GM13977 (cell line): ENCODE measurements at regions not wholly inside any gene's neighbourhood (a gene's known extent, or its start where the extent isn't known, plus 50 kb on each side); places are given as distances from the start of the nearest gene placed in this dataset.

Source experiments
- DNase-seq: peaks from one replicate; pipeline ENCODE4 v3.0.0; 2012; ENCODE audit warnings: low spot score
- CTCF ChIP-seq: IDR thresholded peaks from 2 replicates; pipeline ENCODE4 v1.5.1; 2012; ENCODE audit warnings: mild to moderate bottlenecking, control low read depth; ENCODE audit not compliant: insufficient read depth; ENCODE audit errors: extremely low read depth, missing control alignments
- in situ Hi-C: fragments of 300-500 bp; cut with MboI; formaldehyde crosslinking; loops from one replicate; pipeline ENCODE4 v1.12.0; 2022; ENCODE audit warnings: low sequenced_read_pairs, low pct_unique_long_range_greater_than_20kb, mixed read lengths, inconsistent platforms; ENCODE audit not compliant: unreplicated experiment

- no peak for TF ChIP-seq CTCF
- in situ Hi-C loops: no loop called here
- DNase-seq: no peak
Observed at GRCh38 chr13:111967572-111968201, 99.3 kb upstream of the SOX1 start.

- no peak for TF ChIP-seq CTCF
- in situ Hi-C loops: no loop called here
- DNase-seq: no peak
Observed at GRCh38 chr13:111968336-111969010, 98.5 kb upstream of the SOX1 start.

GRCh38 chr13:111969551-111970135 is 97.3 kb upstream of the SOX1 start:
- in situ Hi-C loops: no loop called here
- TF ChIP-seq CTCF: no peak
- no peak for DNase-seq

GRCh38 chr13:111970494-111971141 is 96.3 kb upstream of the SOX1 start:
- no peak for DNase-seq
- no peak for TF ChIP-seq CTCF
- in situ Hi-C loops: no loop called here

DNA sequence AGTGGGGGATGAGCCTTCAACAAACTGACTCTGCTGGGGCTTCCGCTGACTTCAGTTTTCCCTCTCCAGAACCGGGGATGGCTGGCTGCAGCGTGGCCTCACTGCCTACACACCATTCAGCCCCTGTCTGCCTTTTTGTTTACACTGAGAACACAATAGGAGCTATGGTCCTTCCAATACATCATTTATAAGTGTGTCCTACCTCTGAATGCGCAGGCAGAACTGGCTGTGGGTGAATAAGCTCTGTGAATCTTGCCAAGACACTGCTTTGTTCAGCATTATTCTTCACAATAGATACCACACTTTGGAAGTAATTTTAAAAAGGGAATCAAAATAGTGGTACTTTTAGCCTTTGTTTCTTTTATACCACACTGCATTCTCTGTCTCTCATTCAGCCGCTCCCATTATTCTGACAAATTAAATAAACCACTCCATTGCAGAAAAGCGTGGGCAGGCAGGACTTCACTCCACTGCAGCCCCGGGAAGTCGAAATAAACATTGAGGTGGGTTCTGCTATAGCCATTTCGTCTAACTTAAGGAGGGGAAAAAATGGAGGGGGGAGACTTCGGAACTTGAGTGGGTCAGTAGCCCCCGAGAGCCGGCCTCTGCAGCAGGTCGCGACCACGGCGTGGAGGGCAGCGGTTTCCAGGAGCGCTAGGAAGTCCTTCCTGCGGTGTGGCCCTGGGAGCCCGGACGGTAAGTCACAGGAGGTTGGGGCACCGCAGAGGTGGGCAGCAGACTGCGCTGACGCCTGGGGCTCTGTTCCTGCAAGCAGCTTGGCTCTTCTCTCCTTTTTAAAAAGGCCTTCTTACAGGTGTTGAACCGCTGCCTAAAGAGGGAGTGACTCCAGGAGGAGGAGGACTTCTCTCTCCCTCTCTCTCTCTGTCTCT is 94.8 kb upstream of the SOX1 start:
- no peak for DNase-seq
- in situ Hi-C loops: no loop called here
- TF ChIP-seq CTCF: no peak

GRCh38 chr13:111973186-111973585 is 93.8 kb upstream of the SOX1 start:
- DNase-seq: no peak
- in situ Hi-C loops: no loop called here
- TF ChIP-seq CTCF: no peak
